ENCODE measurements at regions not wholly inside any gene's neighbourhood (a gene's known extent, or its start where the extent isn't known, plus 50 kb on each side); places are given as distances from the start of the nearest gene placed in this dataset.

DNA sequence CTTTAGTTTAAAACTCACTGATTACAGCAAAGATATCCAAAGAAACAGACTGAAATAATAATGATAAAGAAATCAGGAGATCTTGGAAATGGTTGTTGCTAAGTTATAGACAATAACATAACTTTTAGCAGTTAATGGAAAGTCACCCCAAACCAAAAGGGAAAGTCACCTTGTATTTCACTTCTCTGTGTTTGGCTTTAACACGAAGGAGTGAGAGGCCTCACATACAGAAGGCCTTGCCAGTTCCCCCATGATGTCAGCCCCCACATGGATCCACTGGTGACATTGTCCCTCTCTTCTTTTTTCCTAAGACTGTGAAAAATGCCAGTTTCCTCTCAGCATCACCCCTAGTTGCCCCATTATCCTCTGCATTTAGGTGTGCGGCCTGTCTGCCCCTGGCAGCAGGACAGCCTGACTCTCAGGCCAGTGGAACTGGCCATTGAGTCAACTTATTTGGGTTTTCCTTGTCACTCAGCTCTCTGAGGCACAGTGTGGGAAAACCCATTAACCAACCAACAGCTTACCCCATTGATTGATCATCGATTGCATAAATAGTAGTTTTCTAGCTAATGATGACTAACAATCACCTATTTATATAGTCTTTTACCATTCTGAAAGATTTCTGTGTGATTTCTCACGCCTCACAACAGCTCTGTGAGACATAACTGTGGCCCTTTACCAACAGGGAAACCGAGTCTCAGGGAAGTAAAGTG is 308.1 kb downstream of the PTTG2 start:
- TF ChIP-seq, protein P1, sequence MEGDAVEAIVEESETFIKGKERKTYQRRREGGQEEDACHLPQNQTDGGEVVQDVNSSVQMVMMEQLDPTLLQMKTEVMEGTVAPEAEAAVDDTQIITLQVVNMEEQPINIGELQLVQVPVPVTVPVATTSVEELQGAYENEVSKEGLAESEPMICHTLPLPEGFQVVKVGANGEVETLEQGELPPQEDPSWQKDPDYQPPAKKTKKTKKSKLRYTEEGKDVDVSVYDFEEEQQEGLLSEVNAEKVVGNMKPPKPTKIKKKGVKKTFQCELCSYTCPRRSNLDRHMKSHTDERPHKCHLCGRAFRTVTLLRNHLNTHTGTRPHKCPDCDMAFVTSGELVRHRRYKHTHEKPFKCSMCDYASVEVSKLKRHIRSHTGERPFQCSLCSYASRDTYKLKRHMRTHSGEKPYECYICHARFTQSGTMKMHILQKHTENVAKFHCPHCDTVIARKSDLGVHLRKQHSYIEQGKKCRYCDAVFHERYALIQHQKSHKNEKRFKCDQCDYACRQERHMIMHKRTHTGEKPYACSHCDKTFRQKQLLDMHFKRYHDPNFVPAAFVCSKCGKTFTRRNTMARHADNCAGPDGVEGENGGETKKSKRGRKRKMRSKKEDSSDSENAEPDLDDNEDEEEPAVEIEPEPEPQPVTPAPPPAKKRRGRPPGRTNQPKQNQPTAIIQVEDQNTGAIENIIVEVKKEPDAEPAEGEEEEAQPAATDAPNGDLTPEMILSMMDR (conservative IDR thresholded peaks at IDR 0.05 in 1 of 2, IDR thresholded peaks at IDR 0.05 in 1 of 2; ENCODE audit: extremely low read depth in 1 of 2, insufficient read depth in 1 of 2, low read depth in 1 of 2, low read length in 2 of 2), result no peak
- no peak for TF ChIP-seq EZH2 (IDR thresholded peaks at IDR 0.05; ENCODE audit: borderline replicate concordance, low read length)
